Endodermal cell (in vitro differentiated cells): ENCODE measurements at regions not wholly inside any gene's neighbourhood (a gene's known extent, or its start where the extent isn't known, plus 50 kb on each side); places are given as distances from the start of the nearest gene placed in this dataset.

Experiments
- DNase-seq: peaks from one replicate; pipeline ENCODE4 v3.0.0-alpha.2; 2017
- H3K27ac ChIP-seq: 2 replicates; pipeline ENCODE4 v1.5.1; 2013; ENCODE audit warnings: mild to moderate bottlenecking, low read depth, low read length, moderate library complexity
- H3K27me3 ChIP-seq: 2 replicates; pipeline ENCODE4 v1.6.1; 2013; ENCODE audit warnings: mild to moderate bottlenecking, low read length, moderate library complexity; ENCODE audit not compliant: insufficient read depth, control insufficient read depth, poor library complexity, severe bottlenecking
- H3K36me3 ChIP-seq: 2 replicates; pipeline ENCODE4 v1.7.0; 2013; ENCODE audit warnings: mild to moderate bottlenecking, low read length, moderate library complexity; ENCODE audit not compliant: control insufficient read depth, insufficient read depth
- H3K4me1 ChIP-seq: one replicate; pipeline ENCODE4 v1.7.0; 2013; ENCODE audit warnings: low read length; ENCODE audit not compliant: control insufficient read depth, insufficient read depth
- H3K4me3 ChIP-seq: 2 replicates; pipeline ENCODE4 v1.5.1; 2013; ENCODE audit warnings: mild to moderate bottlenecking, low read length, moderate library complexity
- H3K9ac ChIP-seq: 2 replicates; pipeline ENCODE4 v1.6.1; 2013; ENCODE audit warnings: mild to moderate bottlenecking, low read length, moderate library complexity; ENCODE audit not compliant: poor library complexity, severe bottlenecking; ENCODE audit errors: extremely low read depth
- H3K9me3 ChIP-seq: 2 replicates; pipeline ENCODE4 v1.6.1; 2013; ENCODE audit warnings: mild to moderate bottlenecking, low read length, moderate library complexity; ENCODE audit not compliant: control insufficient read depth
- H3K27ac Mint-ChIP-seq: 2 replicates; pipeline ENCODE4 v1.8.0; 2020; ENCODE audit warnings: mixed read lengths
- H3K27me3 Mint-ChIP-seq: 2 replicates; pipeline ENCODE4 v1.8.0; 2021; ENCODE audit warnings: mild to moderate bottlenecking, mixed read lengths; ENCODE audit not compliant: insufficient read depth
- H3K36me3 Mint-ChIP-seq: 2 replicates; pipeline ENCODE4 v1.8.0; 2020; ENCODE audit warnings: low read depth, mixed read lengths
- H3K4me1 Mint-ChIP-seq: 2 replicates; pipeline ENCODE4 v1.8.0; 2020; ENCODE audit warnings: mixed read lengths
- H3K4me3 Mint-ChIP-seq: 2 replicates; pipeline ENCODE4 v1.8.0; 2020; ENCODE audit warnings: mild to moderate bottlenecking, moderate library complexity, mixed read lengths
- H3K9me3 Mint-ChIP-seq: 2 replicates; pipeline ENCODE4 v1.8.0; 2020; ENCODE audit warnings: mild to moderate bottlenecking, mixed read lengths
- WGBS, 2 experiments: methylation state at CpG; one replicate each; pipeline versions ENCODE4 v1.1.5 to v1.1.7; 2013; ENCODE audit warnings: missing lambda C conversion rate in 2 of 2, mixed read lengths in 1 of 2; ENCODE audit not compliant: insufficient coverage in 1 of 2, insufficient read length in 1 of 2; 5-methylcytosine and 5-hydroxymethylcytosine counted together
- TF ChIP-seq, protein P1 (sequence below): fragments of 200-600 bp; sonication (generic); conservative IDR thresholded peaks from 2 replicates; pipeline ENCODE4 v1.5.0; 2021; ENCODE audit warnings: antibody characterized with exemption, mild to moderate bottlenecking

GRCh38 chr10:2471811-2472210 is 595.5 kb upstream of the PFKP start:
- Mint-ChIP-seq H3K27me3 (no peaks in the 10 kb centered on the region), H3K36me3 (no peaks in the 10 kb centered on the region), H3K4me3 (no peak overlapping the region), H3K27ac (no peak overlapping the region), H3K9me3 (peaks cover 5% of the 10 kb centered on the region), H3K4me1 (no peaks in the 10 kb centered on the region)
- Histone ChIP-seq H3K9ac (no peak overlapping the region), H3K36me3 (no peaks in the 10 kb centered on the region), H3K27me3 (no peaks in the 10 kb centered on the region), H3K4me3 (no peak overlapping the region), H3K4me1 (no peaks in the 10 kb centered on the region), H3K27ac (no peak overlapping the region), H3K9me3 (no peaks in the 10 kb centered on the region)
- no peak for DNase-seq
- WGBS, 2 experiments: no CpG with 5 or more reads among the region's 1 CpG
- TF ChIP-seq, protein P1, sequence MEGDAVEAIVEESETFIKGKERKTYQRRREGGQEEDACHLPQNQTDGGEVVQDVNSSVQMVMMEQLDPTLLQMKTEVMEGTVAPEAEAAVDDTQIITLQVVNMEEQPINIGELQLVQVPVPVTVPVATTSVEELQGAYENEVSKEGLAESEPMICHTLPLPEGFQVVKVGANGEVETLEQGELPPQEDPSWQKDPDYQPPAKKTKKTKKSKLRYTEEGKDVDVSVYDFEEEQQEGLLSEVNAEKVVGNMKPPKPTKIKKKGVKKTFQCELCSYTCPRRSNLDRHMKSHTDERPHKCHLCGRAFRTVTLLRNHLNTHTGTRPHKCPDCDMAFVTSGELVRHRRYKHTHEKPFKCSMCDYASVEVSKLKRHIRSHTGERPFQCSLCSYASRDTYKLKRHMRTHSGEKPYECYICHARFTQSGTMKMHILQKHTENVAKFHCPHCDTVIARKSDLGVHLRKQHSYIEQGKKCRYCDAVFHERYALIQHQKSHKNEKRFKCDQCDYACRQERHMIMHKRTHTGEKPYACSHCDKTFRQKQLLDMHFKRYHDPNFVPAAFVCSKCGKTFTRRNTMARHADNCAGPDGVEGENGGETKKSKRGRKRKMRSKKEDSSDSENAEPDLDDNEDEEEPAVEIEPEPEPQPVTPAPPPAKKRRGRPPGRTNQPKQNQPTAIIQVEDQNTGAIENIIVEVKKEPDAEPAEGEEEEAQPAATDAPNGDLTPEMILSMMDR: no peak

DNA sequence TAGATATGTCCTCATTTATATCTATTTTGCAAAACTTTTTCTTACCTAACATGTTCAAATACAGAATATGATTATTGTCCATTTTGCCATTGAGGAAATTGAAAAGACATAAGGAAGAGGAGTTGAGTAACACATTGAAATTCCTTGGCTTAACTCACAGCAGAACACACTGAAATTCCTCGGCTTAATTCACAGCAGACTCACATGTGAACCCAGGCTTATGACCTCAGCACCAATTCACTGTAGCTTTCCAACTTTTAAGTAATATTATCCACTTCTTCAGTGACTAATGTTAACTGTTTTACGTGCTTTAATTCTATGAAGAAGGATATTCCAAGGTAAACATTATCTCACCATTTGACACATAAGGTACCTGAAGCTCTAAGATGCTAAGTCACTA is 597.5 kb upstream of the PFKP start:
- Mint-ChIP-seq H3K4me3 (no peak overlapping the region), H3K36me3 (no peaks in the 10 kb centered on the region), H3K4me1 (no peaks in the 10 kb centered on the region), H3K27ac (no peak overlapping the region), H3K9me3 (peaks cover 9% of the 10 kb centered on the region), H3K27me3 (no peaks in the 10 kb centered on the region)
- no peak overlapping the region for H3K9ac ChIP-seq
- no peaks in the 10 kb centered on the region for H3K9me3 ChIP-seq
- DNase-seq: no peak
- WGBS, 2 experiments: 86 to 97% methylated on average over 1 to 2 of the region's 2 CpGs
- TF ChIP-seq, protein P1: no peak
- no peaks in the 10 kb centered on the region for H3K27me3 ChIP-seq
- H3K4me3 ChIP-seq: no peak overlapping the region
- no peaks in the 10 kb centered on the region for H3K36me3 ChIP-seq
- no peaks in the 10 kb centered on the region for H3K4me1 ChIP-seq
- H3K27ac ChIP-seq: no peak overlapping the region

DNA sequence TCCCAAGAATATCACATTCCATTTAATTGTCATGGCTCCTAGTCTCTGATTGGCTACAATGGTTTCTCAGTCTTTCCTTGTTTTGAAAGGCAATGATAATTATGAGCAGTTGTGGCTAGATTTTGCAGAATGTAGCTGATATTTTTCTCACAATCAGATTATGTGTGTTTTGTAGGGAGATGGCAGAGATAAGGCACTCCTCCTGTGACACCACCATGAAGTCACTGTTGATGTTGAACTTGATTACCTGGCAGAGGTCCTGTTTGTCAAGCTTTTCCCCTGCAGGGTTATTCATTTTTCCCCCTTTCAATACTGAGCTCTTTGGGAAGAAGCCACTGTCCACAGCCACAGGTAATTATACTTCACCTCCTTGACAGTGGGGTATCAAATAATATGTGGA is 602.9 kb upstream of the PFKP start:
- no peaks in the 10 kb centered on the region for H3K27me3 Mint-ChIP-seq
- H3K4me3 Mint-ChIP-seq: no peak overlapping the region
- no peaks in the 10 kb centered on the region for H3K27me3 ChIP-seq
- no peaks in the 10 kb centered on the region for H3K36me3 ChIP-seq
- H3K9ac ChIP-seq: no peak overlapping the region
- TF ChIP-seq, protein P1: no peak
- DNase-seq: no peak
- no peaks in the 10 kb centered on the region for H3K36me3 Mint-ChIP-seq
- H3K27ac ChIP-seq: no peak overlapping the region
- H3K4me3 ChIP-seq: no peak overlapping the region
- no peaks in the 10 kb centered on the region for H3K4me1 ChIP-seq
- H3K4me1 Mint-ChIP-seq: no peaks in the 10 kb centered on the region
- no peaks in the 10 kb centered on the region for H3K9me3 ChIP-seq
- H3K9me3 Mint-ChIP-seq: peaks cover 15% of the 10 kb centered on the region
- H3K27ac Mint-ChIP-seq: no peak overlapping the region
